ENCODE measurements at regions not wholly inside any gene's neighbourhood (a gene's known extent, or its start where the extent isn't known, plus 50 kb on each side); places are given as distances from the start of the nearest gene placed in this dataset.

DNA sequence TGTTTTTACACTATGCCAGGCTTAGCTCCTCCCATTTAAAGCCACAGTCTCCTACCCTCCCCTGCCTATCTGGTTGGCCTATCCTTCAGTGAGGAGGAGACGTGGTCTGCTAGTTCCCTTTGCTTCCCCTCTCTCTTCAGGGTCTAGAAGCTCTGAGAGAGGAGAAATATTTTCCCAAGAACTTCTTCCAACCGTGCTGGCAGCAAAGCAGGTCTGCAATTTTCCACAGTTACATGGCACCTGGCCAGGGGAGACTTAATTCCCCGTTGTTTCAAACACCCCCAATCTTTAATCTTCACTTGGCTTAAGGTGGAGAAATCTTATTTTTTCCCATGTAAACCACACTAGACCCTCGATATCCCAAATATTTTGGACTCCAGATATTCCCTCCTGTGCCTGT, 149.5 kb upstream of the MCTP2 start:
- TF ChIP-seq, protein P1, sequence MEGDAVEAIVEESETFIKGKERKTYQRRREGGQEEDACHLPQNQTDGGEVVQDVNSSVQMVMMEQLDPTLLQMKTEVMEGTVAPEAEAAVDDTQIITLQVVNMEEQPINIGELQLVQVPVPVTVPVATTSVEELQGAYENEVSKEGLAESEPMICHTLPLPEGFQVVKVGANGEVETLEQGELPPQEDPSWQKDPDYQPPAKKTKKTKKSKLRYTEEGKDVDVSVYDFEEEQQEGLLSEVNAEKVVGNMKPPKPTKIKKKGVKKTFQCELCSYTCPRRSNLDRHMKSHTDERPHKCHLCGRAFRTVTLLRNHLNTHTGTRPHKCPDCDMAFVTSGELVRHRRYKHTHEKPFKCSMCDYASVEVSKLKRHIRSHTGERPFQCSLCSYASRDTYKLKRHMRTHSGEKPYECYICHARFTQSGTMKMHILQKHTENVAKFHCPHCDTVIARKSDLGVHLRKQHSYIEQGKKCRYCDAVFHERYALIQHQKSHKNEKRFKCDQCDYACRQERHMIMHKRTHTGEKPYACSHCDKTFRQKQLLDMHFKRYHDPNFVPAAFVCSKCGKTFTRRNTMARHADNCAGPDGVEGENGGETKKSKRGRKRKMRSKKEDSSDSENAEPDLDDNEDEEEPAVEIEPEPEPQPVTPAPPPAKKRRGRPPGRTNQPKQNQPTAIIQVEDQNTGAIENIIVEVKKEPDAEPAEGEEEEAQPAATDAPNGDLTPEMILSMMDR (IDR thresholded peaks at IDR 0.05): no peak
- no peak for TF ChIP-seq POLR2A (IDR thresholded peaks at IDR 0.05)
